GM10248 (cell line): ENCODE measurements at regions not wholly inside any gene's neighbourhood (a gene's known extent, or its start where the extent isn't known, plus 50 kb on each side); places are given as distances from the start of the nearest gene placed in this dataset.

Source experiments
- CTCF ChIA-PET: fragments of 300-600 bp; sonication (Branson Sonifier 250); formaldehyde crosslinking; extraction: SDS; loops from one replicate; lab custom pipeline; 2021; ENCODE audit warnings: antibody characterized with exemption; lab: Yijun Ruan, JAX
- POLR2A ChIA-PET: fragments of 350-650 bp; sonication (Branson Sonifier 250); formaldehyde crosslinking; extraction: SDS; loops from one replicate; lab custom pipeline; 2020; ENCODE audit warnings: antibody characterized with exemption; lab: Yijun Ruan, JAX
- DNase-seq: peaks from one replicate; pipeline ENCODE4 v3.0.0; 2012; ENCODE audit errors: extremely low spot score
- TF ChIP-seq, protein P1 (sequence below): IDR thresholded peaks from 2 replicates; pipeline ENCODE4 v1.5.1; 2012; ENCODE audit warnings: mild to moderate bottlenecking, low read depth; ENCODE audit errors: extremely low read depth, missing control alignments, control extremely low read depth

- POLR2A ChIA-PET, result no interaction called here
Measured at GRCh38 chr2:6222296-6222695, 530.1 kb downstream of the SOX11 start.

DNA sequence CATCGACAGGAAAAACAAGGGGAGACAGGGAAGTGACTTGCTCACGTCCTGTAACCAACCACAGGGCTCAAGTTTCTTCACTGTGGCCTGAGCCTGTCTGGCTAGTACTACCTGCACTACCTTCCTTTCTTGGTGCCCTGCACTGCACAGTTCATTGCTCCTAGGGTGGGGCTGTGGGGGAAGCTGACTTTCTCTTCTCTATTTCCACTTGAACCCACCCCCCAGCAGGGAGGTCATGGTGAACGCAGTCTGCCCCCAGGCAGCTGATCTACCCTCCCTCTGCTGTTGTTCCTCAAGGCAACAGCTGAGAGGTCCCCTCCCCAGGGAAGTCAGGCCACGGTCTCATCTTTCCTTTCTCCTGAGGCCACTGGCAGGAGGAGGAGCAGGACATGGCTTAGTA, 532.1 kb downstream of the SOX11 start:
- CTCF ChIA-PET, result interaction anchor here (1.0 to 1.3 kb wide), 2 partner anchors 10 to 16 kb away, joined by 3 read pairs; no protein-coding TSS in a partner anchor
- peak; percentile 26 for DNase-seq

More at GRCh38 chr2:6222296-6222695, 530.1 kb downstream of the SOX11 start:
- CTCF ChIA-PET, result interaction anchor here (1.3 kb wide), 1 partner anchor 10 kb away, joined by 4 read pairs; no protein-coding TSS in a partner anchor
- DNase-seq, result no peak
- TF ChIP-seq, protein P1, sequence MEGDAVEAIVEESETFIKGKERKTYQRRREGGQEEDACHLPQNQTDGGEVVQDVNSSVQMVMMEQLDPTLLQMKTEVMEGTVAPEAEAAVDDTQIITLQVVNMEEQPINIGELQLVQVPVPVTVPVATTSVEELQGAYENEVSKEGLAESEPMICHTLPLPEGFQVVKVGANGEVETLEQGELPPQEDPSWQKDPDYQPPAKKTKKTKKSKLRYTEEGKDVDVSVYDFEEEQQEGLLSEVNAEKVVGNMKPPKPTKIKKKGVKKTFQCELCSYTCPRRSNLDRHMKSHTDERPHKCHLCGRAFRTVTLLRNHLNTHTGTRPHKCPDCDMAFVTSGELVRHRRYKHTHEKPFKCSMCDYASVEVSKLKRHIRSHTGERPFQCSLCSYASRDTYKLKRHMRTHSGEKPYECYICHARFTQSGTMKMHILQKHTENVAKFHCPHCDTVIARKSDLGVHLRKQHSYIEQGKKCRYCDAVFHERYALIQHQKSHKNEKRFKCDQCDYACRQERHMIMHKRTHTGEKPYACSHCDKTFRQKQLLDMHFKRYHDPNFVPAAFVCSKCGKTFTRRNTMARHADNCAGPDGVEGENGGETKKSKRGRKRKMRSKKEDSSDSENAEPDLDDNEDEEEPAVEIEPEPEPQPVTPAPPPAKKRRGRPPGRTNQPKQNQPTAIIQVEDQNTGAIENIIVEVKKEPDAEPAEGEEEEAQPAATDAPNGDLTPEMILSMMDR, result no peak

GRCh38 chr2:6228251-6228650, 536.1 kb downstream of the SOX11 start:
- CTCF ChIA-PET, result interaction anchor here (1.0 to 1.1 kb wide), 2 partner anchors 10 to 36 kb away, joined by 3 read pairs; no protein-coding TSS in a partner anchor
- POLR2A ChIA-PET, result no interaction called here
- TF ChIP-seq, protein P1, result no peak
- DNase-seq, result no peak

More for the DNA sequence above, 532.1 kb downstream of the SOX11 start:
- TF ChIP-seq, protein P1, result no peak
- POLR2A ChIA-PET, result no interaction called here

DNA sequence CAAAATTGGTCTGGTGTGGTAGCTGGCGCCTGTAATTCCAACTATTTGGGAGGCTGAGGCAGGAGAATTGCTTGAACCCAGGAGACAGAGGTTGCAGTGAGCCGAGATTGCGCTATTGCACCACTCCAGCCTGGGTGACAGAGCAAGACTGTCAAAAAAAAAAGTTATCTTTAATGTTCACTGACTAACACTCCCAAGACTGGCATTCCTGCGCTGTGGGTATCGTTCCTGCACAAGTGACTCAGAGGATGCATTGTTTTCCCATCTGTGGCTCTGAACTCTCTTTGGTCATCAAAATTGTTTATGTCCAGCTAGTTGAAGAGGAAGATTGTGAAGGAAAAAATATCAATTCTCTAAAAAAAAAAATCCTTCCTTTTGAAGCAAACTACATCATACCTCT, 539.0 kb downstream of the SOX11 start:
- no peak for DNase-seq
- ChIA-PET CTCF (interaction anchor here (1.3 to 2.4 kb wide), 2 partner anchors 8 to 16 kb away, joined by 4 to 5 read pairs; no protein-coding TSS in a partner anchor), POLR2A (no interaction called here)
- TF ChIP-seq, protein P1, result no peak

GRCh38 chr2:6233993-6234392, 541.8 kb downstream of the SOX11 start:
- ChIA-PET POLR2A (no interaction called here), CTCF (interaction anchor here (1.4 kb wide), 1 partner anchor 10 kb away, joined by 3 read pairs; no protein-coding TSS in a partner anchor)
- TF ChIP-seq, protein P1, result no peak
- no peak for DNase-seq

GRCh38 chr2:6234702-6235101, 542.5 kb downstream of the SOX11 start:
- ChIA-PET POLR2A (no interaction called here), CTCF (interaction anchor here (0.6 to 1.5 kb wide), 3 partner anchors 11 to 106 kb away, joined by 3 to 4 read pairs (median 3); no protein-coding TSS in a partner anchor)
- no peak for DNase-seq
- TF ChIP-seq, protein P1, result no peak
